OCI-LY7 (cell line): ENCODE measurements at regions not wholly inside any gene's neighbourhood (a gene's known extent, or its start where the extent isn't known, plus 50 kb on each side); places are given as distances from the start of the nearest gene placed in this dataset.

Experiments used
- BruUV-seq: library from RNA; stranded (reverse); fragments of 400-500 nt; replicated peaks from 2 replicates; lab custom pipeline; 2021; lab: Mats Ljungman, UMichigan
- CTCF ChIA-PET: fragments of 300-600 bp; sonication (Branson Sonifier 250); formaldehyde crosslinking; loops from one replicate; lab custom pipeline; 2022; ENCODE audit warnings: antibody characterized with exemption; ENCODE audit not compliant: unreplicated experiment; lab: Charles Lee
- POLR2A ChIA-PET: fragments of 300-600 bp; sonication (Branson Sonifier 250); formaldehyde crosslinking; loops from one replicate; lab custom pipeline; 2022; ENCODE audit warnings: antibody characterized with exemption; lab: Charles Lee
- DNase-seq: peaks from one replicate; pipeline ENCODE4 v3.0.0-alpha.2; 2015; ENCODE audit warnings: low spot score
- H2AFZ ChIP-seq: fragments of 200-600 bp; sonication (generic), shearing (Covaris generic); 2 replicates; pipeline ENCODE4 v1.6.1; 2014; ENCODE audit warnings: mild to moderate bottlenecking, antibody characterized with exemption, low read length, moderate library complexity
- H3K27ac ChIP-seq: fragments of 200-600 bp; sonication (generic); 2 replicates; pipeline ENCODE4 v1.5.1; 2014; ENCODE audit warnings: mixed run types, low read depth, mild to moderate bottlenecking, moderate library complexity, low read length, inconsistent platforms; ENCODE audit not compliant: poor library complexity, severe bottlenecking
- H3K36me3 ChIP-seq: fragments of 200-600 bp; sonication (generic); 2 replicates; pipeline ENCODE4 v1.6.1; 2014; ENCODE audit warnings: mild to moderate bottlenecking, antibody characterized with exemption, low read length, moderate library complexity, mixed read lengths; ENCODE audit not compliant: insufficient read depth
- H3K4me1 ChIP-seq: fragments of 200-600 bp; sonication (generic); 2 replicates; pipeline ENCODE4 v1.5.1; 2014; ENCODE audit warnings: mild to moderate bottlenecking, low read length; ENCODE audit not compliant: insufficient read depth, poor library complexity, severe bottlenecking
- H3K4me2 ChIP-seq: fragments of 200-600 bp; sonication (generic); 2 replicates; pipeline ENCODE4 v1.6.1; 2014; ENCODE audit warnings: mild to moderate bottlenecking, low read length
- H3K4me3 ChIP-seq: fragments of 200-600 bp; sonication (generic); 2 replicates; pipeline ENCODE4 v1.5.1; 2014; ENCODE audit warnings: mild to moderate bottlenecking, low read depth, low read length; ENCODE audit not compliant: poor library complexity, severe bottlenecking
- H3K79me2 ChIP-seq: fragments of 200-600 bp; sonication (generic); 2 replicates; pipeline ENCODE4 v1.6.1; 2016; ENCODE audit warnings: low read depth, mild to moderate bottlenecking, low read length, moderate library complexity, mixed read lengths; ENCODE audit not compliant: insufficient read depth
- H3K9me2 ChIP-seq: fragments of 200-600 bp; sonication (generic); 2 replicates; pipeline ENCODE4 v1.6.1; 2016; ENCODE audit warnings: mild to moderate bottlenecking, low read length, mixed read lengths; ENCODE audit not compliant: insufficient read depth
- H3K9me3 ChIP-seq: fragments of 200-600 bp; sonication (generic); 2 replicates; pipeline ENCODE4 v1.6.1; 2014; ENCODE audit warnings: mild to moderate bottlenecking, mixed run types, low read length, mixed read lengths
- H4K20me1 ChIP-seq: fragments of 200-600 bp; sonication (generic); 2 replicates; pipeline ENCODE4 v1.6.1; 2014; ENCODE audit warnings: mild to moderate bottlenecking, antibody characterized with exemption, low read length, moderate library complexity, mixed read lengths; ENCODE audit not compliant: insufficient read depth
- EZH2phosphoT487 ChIP-seq: fragments of 200-600 bp; sonication (generic); IDR thresholded peaks from 2 replicates; pipeline ENCODE4 v1.6.1; 2018; ENCODE audit warnings: low read depth, borderline replicate concordance, mild to moderate bottlenecking, mixed run types, antibody characterized with exemption, low read length, moderate library complexity, mixed read lengths
- intact Hi-C: fragments of 100-400 bp; cut with micrococcal nuclease; formaldehyde crosslinking; loops from one replicate; pipeline ENCODE4 v1.10.0; 2022; ENCODE audit not compliant: unreplicated experiment
- TF ChIP-seq, protein P1 (sequence below): fragments of 200-600 bp; sonication (generic); conservative IDR thresholded peaks from 2 replicates; pipeline ENCODE4 v1.5.1; 2014; ENCODE audit warnings: mild to moderate bottlenecking, antibody characterized with exemption, low read length, moderate library complexity, mixed read lengths

DNA sequence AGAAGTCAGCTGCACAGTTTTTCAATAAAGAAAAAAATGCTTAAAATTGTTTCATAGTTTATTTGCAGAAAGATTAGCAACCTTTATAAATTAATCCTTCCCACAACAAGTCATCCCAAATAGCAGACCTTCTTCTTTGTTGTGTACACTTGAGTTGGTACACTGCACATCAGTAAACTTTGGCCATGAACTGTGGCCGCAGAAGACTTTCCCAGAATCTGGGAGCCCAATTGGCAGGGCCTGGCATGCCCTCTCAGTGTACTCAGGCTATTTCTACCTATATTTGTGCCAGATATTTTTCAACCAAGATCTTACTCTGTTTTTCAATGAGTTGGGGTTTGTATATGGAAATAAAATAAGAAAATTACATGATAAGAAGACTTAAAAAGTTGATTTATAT is 133.1 kb downstream of the DIPK2A start:
- Histone ChIP-seq H4K20me1 (no peaks in the 10 kb centered on the region), H3K9me3 (no peaks in the 10 kb centered on the region), H3K79me2 (no peaks in the 10 kb centered on the region), H3K9me2 (0 out of 2 replicates have a peak, but pooled peaks cover 3% of the 10 kb centered on the region), H3K4me2 (no peak overlapping the region), H3K4me3 (no peak overlapping the region), H2AFZ (no peak overlapping the region), H3K36me3 (no peaks in the 10 kb centered on the region), H3K27ac (no peak overlapping the region), H3K4me1 (no peaks in the 10 kb centered on the region)
- intact Hi-C loops, result no loop called here
- ChIA-PET CTCF (no interaction called here), POLR2A (no interaction called here)
- TF ChIP-seq, protein P1, sequence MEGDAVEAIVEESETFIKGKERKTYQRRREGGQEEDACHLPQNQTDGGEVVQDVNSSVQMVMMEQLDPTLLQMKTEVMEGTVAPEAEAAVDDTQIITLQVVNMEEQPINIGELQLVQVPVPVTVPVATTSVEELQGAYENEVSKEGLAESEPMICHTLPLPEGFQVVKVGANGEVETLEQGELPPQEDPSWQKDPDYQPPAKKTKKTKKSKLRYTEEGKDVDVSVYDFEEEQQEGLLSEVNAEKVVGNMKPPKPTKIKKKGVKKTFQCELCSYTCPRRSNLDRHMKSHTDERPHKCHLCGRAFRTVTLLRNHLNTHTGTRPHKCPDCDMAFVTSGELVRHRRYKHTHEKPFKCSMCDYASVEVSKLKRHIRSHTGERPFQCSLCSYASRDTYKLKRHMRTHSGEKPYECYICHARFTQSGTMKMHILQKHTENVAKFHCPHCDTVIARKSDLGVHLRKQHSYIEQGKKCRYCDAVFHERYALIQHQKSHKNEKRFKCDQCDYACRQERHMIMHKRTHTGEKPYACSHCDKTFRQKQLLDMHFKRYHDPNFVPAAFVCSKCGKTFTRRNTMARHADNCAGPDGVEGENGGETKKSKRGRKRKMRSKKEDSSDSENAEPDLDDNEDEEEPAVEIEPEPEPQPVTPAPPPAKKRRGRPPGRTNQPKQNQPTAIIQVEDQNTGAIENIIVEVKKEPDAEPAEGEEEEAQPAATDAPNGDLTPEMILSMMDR, result no peak
- TF ChIP-seq EZH2phosphoT487, result no peak
- no peak for DNase-seq
- no TSS peak for BruUV-seq

DNA sequence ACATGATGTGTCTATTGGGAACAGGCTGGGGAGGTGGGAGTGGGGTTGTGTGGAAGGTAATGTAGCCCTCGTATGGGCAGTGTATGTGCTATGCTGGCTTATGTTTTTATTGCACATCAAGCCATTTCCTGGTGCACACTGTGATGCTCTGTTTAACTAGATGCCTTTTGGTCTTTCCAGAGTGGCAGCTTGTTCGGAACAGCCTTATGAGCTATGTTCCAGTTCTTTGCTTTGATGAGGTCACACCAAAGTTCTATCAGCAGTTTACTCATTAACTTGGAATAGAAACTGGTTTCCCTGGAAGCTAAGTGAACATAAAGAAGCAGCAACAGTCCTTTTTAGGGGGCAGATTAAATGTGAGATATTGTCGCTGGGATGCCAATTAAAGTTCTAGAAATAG is 133.9 kb downstream of the DIPK2A start:
- Histone ChIP-seq H4K20me1 (no peaks in the 10 kb centered on the region), H3K4me3 (no peak overlapping the region), H2AFZ (no peak overlapping the region), H3K9me2 (0 out of 2 replicates have a peak, but pooled peaks cover 3% of the 10 kb centered on the region), H3K27ac (no peak overlapping the region), H3K4me1 (no peaks in the 10 kb centered on the region), H3K9me3 (no peaks in the 10 kb centered on the region), H3K4me2 (no peak overlapping the region), H3K79me2 (no peaks in the 10 kb centered on the region), H3K36me3 (no peaks in the 10 kb centered on the region)
- DNase-seq, result no peak
- intact Hi-C loops, result no loop called here
- ChIA-PET CTCF (no interaction called here), POLR2A (interaction anchor here (0.7 kb wide), 1 partner anchor 27 kb away, joined by 3 read pairs; no protein-coding TSS in a partner anchor)
- BruUV-seq, result no TSS peak
- no peak for TF ChIP-seq EZH2phosphoT487
- TF ChIP-seq, protein P1, result no peak

DNA sequence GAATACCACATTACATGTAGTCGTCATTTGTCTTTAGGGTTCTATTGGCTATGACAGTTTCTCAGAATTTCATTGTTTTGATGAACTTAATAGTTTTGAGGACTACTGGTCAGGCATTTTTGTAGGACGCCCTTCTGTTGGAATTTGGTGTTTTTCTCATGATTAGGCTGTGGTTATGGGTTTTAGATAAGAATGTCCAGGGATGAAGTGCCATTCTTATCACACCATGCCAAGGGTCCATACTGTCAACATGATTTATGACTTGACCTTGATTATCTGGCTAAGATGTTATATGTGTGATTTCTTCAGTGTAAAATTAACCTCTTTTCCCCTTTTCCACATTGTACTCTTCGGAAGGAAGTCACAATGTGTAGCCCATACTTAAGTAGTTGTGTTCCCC is 135.3 kb downstream of the DIPK2A start:
- Histone ChIP-seq H3K36me3 (no peaks in the 10 kb centered on the region), H3K9me2 (0 out of 2 replicates have a peak, but pooled peaks cover 3% of the 10 kb centered on the region), H3K4me2 (no peak overlapping the region), H3K9me3 (no peaks in the 10 kb centered on the region), H3K4me3 (no peak overlapping the region), H3K79me2 (no peaks in the 10 kb centered on the region), H2AFZ (no peak overlapping the region), H4K20me1 (no peaks in the 10 kb centered on the region), H3K4me1 (no peaks in the 10 kb centered on the region), H3K27ac (no peak overlapping the region)
- intact Hi-C loops, result no loop called here
- no peak for DNase-seq
- TF ChIP-seq, protein P1, result no peak
- no peak for TF ChIP-seq EZH2phosphoT487
- no TSS peak for BruUV-seq
- ChIA-PET POLR2A (no interaction called here), CTCF (no interaction called here)
